GM18511 (cell line): ENCODE measurements at regions not wholly inside any gene's neighbourhood (a gene's known extent, or its start where the extent isn't known, plus 50 kb on each side); places are given as distances from the start of the nearest gene placed in this dataset.
"Not testable (repeated sequence)": the region's sequence is repeated elsewhere in the genome, so short reads cannot be mapped to it uniquely, and the experiment has no call there.

Experiments
- ATAC-seq: cut with Tn5 transposase; IDR thresholded peaks from one replicate; pipeline ENCODE4 v1.9.1; 2021; ENCODE audit warnings: mild to moderate bottlenecking, moderate library complexity; ENCODE audit not compliant: unreplicated experiment

DNA sequence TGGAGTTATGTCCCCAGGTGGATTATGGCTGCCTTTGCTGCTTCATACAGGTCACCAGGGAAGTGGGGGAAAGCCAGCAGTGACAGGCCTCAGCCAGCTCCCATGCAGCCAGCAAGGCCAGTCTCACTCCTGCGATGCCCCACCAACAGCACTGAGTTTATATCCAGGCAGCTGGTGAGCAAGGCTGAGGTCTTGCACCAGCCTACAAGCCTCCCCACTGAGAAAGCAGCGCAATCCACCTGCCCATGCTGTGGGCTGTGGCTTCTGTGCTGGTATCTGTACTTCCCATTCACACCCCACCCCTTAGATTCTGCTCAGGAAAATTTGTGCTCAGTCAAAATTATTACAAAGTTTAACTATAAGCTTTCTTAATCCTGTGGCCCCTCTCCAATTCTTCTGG is 153.5 kb downstream of the HHIP start:
- no peak for ATAC-seq

GRCh38 chr4:144801731-144802130 is 155.8 kb downstream of the HHIP start:
- ATAC-seq, result no peak

GRCh38 chr4:144808034-144808433 is 162.1 kb downstream of the HHIP start:
- ATAC-seq, result no peak

GRCh38 chr4:144809056-144809640 is 163.2 kb downstream of the HHIP start:
- ATAC-seq, result no peak

GRCh38 chr4:144816668-144817067 is 170.7 kb downstream of the HHIP start:
- ATAC-seq, result no peak

- no peak for ATAC-seq
Measured at GRCh38 chr4:144817081-144817480, 171.1 kb downstream of the HHIP start.

DNA sequence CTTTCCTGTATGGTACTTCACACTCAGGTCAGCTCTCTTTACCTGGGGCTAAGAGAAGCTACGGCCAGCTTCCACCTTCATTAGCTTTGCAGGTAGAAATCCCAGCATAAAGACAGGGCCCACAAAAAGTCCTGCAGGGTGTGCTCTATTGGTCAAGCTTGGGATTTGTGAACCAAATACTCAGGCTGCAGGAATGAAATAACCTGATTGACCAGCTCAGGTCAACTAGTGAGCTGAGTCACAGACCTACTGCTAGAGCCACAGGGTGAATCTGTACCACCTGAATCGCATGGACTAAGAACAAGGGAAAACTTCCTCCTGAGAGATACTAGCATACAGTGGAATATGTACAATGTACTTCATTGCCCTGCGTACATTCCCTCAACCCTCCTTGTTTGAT is 172.2 kb downstream of the HHIP start:
- ATAC-seq, result no peak

DNA sequence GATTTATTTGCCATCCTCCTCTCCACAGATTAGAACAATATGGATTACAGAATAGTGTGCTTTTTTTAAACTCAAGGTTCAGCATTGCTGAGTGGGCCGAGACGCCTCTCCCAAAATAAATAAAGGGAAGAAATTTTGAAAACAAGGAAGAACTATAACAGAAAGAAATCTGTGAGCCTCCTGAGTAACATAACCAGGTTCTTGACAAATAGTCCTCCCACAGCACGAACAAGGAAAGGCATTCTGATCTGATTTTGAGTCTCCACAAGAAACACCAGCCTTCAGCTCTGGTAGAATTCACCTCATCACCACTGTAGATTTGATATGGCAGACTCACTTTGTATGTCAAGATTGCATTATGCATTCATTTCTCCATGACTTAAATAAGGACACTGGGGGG is 173.6 kb downstream of the HHIP start:
- ATAC-seq, result no peak

DNA sequence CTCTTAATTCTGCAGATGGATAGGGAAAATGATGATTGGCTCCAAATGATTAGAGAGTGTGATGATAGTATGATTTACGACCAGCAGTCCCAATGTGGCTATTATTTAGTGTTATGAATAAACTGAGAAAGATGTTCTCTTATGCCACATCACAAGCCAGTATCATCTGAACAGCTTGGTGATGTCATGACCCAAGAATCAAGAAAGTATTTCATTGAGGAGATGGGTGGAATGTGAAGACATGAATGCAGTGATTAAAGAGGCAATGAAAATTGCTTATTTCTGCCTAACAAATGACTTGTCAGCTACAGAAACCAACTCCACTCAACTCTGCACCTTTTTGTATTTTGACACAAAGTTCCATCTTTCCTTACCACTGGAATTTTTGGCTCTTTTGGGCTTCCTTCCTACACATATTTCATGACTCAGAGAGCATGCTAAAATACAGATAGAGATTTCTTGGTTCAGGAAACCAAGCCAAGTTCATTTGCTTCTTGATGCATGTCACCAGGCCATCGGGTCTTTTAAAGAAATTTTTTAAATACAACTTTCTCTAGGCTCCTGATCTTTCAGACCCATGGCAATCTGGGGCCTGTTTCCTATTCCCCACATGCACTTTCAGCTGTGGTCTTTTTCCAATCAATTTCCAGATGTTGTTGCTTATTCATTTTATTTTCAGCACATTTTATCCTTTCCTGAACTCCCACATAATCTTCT is 174.2 kb downstream of the HHIP start:
- no peak for ATAC-seq

- no peak for ATAC-seq
Measured at GRCh38 chr4:144820728-144821085, 174.8 kb downstream of the HHIP start.

DNA sequence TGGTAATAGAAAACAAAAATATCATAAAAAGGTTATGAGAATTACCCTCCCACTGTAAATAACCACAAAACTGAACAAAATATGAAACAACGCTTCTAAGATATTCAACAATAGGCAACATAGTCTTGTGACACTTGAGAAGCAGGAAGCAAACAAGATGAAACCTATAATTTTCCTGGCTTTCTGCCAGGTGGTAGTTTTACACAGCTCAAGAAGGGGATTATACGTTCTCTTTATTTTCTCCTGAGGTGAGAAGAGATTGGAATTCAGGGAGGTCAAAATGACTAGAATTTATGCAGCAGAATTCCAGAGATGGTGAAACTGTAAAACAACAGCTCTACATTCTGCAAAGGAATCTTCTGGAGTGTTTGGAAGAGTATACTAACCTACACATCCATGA is 186.0 kb downstream of the HHIP start:
- ATAC-seq, result no peak

DNA sequence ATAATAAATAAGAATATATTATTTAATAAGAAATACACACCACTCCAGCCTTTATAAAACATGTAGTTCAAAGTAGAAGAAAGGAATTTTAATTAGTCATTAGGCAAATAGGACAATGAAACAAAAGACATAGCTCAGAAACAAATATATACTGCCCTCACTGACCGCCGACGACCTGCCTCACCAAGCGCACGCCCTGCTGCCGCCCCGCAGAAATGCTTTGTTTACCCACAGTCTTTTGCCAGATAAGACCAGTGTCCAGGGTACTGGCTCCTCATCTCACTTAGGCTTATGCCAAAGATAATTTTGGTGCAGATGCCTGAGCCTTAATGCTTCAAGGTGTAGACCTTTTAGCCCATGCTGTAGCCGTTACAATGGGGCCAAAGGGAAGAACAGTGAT is 199.5 kb downstream of the HHIP start:
- ATAC-seq, result no peak

DNA sequence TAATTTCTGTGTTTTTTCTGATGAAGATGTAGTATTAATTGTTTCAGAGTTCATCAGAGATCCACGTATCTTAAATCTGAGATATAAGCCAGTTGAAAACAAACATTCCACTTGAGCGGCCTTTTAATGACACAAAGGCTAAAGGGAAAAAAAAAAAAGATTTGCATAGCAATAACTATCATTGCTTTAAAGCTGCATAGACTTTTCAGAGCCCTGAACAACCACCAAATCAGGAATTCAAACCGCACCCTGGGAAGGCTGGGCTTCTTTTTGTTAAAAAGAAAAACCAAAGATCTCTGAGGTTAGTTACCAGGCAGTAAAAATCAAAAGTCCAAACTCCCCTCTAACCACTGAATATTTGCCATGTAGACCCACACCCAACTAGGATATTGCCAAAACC is 206.0 kb downstream of the HHIP start:
- ATAC-seq, result no peak

DNA sequence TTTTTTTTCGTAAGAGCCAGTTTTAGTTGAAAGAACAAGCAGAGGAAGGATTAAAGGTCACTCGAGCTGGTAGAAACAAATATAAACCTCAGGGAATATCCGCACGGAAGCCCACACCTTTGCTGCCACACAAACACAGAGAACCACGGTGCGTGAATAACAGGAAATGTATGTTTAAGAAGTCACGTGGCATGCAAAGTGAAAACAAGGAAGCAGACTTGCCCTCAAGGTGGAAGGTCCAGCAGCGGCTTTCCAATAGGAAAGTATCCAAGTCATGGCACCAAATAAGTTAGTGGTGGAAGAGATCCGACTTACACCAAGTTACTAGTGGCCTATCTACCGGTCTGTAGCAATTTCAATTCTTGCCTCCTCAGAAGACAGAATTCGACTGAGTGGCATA is 215.5 kb downstream of the HHIP start:
- ATAC-seq, result no peak

DNA sequence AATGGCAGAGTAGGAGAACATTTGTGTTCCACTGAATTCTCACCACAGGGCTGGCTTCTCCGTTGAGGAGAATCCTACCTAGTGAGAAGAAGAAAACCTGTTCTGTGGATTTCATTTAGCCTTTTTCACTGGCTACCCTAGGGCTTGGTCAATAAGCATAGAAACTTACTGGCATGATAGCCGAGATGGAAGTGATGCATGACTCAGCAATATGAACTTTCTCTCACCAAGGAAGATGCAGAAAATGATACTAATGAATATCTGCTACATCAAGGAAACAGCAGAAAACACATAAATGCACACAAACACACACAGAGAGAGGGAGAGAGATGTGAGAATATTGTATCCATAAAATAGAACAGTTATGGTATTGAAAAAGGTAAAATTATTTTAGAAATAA is 216.3 kb downstream of the HHIP start:
- ATAC-seq, result no peak

GRCh38 chr4:144864891-144865290 is 218.9 kb downstream of the HHIP start:
- ATAC-seq, result not testable (repeated sequence)

DNA sequence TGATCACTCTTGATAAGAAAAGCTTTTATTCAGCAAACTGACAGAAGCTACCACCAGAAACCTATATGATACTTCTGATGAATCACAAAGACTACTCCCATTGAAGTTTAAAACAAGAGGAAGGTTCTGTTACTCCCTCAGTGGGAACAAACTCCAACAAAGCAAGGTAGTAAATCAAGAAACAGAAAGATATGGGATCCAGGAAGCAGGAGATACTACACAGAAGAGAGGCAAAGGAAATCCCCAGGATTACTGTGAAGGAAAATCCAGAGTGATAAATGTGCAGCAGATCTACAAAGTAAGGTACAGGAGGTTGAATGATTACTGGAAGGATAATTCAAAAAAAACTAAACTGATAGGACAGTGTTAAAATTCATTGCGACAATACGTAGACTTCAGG is 222.4 kb downstream of the HHIP start:
- ATAC-seq, result no peak

GRCh38 chr4:144872508-144873225 is 225.3 kb downstream of the ANAPC10 start:
- ATAC-seq, result no peak

GRCh38 chr4:144873226-144873990 is 224.6 kb downstream of the ANAPC10 start:
- no peak for ATAC-seq

GRCh38 chr4:144894573-144894972 is 203.4 kb downstream of the ANAPC10 start:
- no peak for ATAC-seq

- ATAC-seq, result no peak
Measured at GRCh38 chr4:144899393-144899792, 198.6 kb downstream of the ANAPC10 start.

DNA sequence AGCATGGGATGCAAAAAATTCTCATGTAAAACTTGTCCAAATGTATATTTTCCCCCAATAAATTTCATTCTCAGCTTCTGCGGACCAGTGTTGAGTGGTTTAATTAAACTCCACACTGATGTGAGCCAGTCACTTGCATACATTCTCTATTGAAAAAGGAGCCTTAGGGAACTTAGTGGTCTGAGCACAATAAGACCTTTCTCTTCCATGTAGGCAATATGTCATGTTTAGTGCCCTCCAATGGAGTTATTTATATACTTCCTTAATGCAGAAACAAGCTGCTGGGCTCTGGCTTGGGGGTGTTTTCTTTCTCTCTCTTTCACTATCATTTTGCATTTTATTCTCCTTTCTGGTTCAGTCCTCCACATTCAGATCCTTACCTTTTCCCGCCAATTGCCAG is 196.9 kb downstream of the ANAPC10 start:
- ATAC-seq, result no peak
